ENCODE measurements at regions not wholly inside any gene's neighbourhood (a gene's known extent, or its start where the extent isn't known, plus 50 kb on each side); places are given as distances from the start of the nearest gene placed in this dataset.

DNA sequence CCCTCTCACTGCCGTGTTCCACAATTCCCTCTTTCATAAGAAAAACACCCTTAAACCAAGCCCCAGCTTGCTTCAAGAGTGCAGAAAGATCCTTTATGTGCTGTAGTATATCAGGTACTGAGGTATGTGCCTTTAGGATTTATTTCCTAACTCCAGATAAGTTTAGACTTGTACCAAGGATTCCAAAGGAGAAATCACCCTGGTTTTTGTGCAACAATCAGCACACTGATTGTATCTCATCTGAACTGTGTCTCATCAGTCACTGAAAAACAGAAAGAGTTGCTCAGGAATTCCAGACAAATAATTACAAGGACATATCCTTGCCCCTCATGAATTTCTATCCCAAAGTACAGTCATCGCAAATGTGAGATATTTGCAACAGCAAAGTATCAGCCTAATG is 77.2 kb upstream of the PTPRZ1 start:
- TF ChIP-seq, protein P1, sequence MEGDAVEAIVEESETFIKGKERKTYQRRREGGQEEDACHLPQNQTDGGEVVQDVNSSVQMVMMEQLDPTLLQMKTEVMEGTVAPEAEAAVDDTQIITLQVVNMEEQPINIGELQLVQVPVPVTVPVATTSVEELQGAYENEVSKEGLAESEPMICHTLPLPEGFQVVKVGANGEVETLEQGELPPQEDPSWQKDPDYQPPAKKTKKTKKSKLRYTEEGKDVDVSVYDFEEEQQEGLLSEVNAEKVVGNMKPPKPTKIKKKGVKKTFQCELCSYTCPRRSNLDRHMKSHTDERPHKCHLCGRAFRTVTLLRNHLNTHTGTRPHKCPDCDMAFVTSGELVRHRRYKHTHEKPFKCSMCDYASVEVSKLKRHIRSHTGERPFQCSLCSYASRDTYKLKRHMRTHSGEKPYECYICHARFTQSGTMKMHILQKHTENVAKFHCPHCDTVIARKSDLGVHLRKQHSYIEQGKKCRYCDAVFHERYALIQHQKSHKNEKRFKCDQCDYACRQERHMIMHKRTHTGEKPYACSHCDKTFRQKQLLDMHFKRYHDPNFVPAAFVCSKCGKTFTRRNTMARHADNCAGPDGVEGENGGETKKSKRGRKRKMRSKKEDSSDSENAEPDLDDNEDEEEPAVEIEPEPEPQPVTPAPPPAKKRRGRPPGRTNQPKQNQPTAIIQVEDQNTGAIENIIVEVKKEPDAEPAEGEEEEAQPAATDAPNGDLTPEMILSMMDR (conservative IDR thresholded peaks at IDR 0.05; ENCODE audit: low read depth, low read length), result no peak
- TF ChIP-seq EZH2 (IDR thresholded peaks at IDR 0.05; ENCODE audit: borderline replicate concordance, low read depth, low read length, poor library complexity, severe bottlenecking), result no peak

Data from A673 (cell line).